Right atrium auricular region (tissue), 2 donors: ENCODE measurements at regions not wholly inside any gene's neighbourhood (a gene's known extent, or its start where the extent isn't known, plus 50 kb on each side); places are given as distances from the start of the nearest gene placed in this dataset.

Experiments
- DNase-seq: peaks from one replicate; pipeline ENCODE4 v3.0.0-alpha.2; 2019; ENCODE audit warnings: low spot score
- H3K27ac ChIP-seq, 2 donors: fragments of 200-600 bp; sonication (generic); 1 replicate in 1 of 2; 2 replicates in 1 of 2; pipeline ENCODE4 v1.5.1; 2016 to 2019
- H3K27me3 ChIP-seq, 2 donors: fragments of 200-600 bp; sonication (generic); one replicate each; pipeline versions ENCODE4 v1.5.1 to v1.6.0; 2017 to 2019
- H3K36me3 ChIP-seq: fragments of 200-600 bp; sonication (generic); one replicate; pipeline ENCODE4 v1.5.1; 2016
- H3K4me1 ChIP-seq, 2 donors: fragments of 200-600 bp; sonication (generic); one replicate each; pipeline versions ENCODE4 v1.5.1 to v1.6.0; 2017 to 2019
- H3K4me3 ChIP-seq, 2 donors: fragments of 200-600 bp; sonication (generic); 1 replicate in 1 of 2; 2 replicates in 1 of 2; pipeline ENCODE4 v1.5.1; 2017 to 2019; ENCODE audit warnings: mild to moderate bottlenecking in 1 of 2, moderate library complexity in 1 of 2
- H3K9me3 ChIP-seq, 2 donors: fragments of 200-600 bp; sonication (generic); one replicate each; pipeline ENCODE4 v1.5.1; 2019
- TF ChIP-seq, protein P1 (sequence below), 2 donors: fragments of 200-600 bp; sonication (generic); IDR thresholded peaks; one replicate each; pipeline ENCODE4 v1.5.1; 2019; ENCODE audit warnings: antibody characterized with exemption in 2 of 2

DNA sequence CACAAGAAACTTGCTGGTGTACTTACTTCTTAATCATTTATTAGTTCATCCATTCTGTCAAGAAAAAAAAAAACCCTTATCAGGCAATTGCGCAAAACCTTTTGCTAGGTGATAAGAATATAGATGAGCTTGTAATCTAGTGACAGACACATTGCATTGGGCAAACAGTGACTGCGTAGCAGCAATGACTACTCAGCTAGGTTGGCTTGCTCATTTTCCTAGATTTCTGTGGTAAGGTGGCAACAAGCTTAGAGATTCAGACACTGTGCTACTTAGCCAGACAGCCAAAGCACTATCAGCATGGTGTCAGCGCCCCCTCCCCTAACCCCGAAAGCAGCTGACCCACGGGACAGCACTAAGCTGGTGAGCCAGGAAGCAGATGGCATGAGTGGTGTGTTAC lies 203.1 kb downstream of the BARHL2 start:
- DNase-seq, result no peak
- TF ChIP-seq, protein P1, sequence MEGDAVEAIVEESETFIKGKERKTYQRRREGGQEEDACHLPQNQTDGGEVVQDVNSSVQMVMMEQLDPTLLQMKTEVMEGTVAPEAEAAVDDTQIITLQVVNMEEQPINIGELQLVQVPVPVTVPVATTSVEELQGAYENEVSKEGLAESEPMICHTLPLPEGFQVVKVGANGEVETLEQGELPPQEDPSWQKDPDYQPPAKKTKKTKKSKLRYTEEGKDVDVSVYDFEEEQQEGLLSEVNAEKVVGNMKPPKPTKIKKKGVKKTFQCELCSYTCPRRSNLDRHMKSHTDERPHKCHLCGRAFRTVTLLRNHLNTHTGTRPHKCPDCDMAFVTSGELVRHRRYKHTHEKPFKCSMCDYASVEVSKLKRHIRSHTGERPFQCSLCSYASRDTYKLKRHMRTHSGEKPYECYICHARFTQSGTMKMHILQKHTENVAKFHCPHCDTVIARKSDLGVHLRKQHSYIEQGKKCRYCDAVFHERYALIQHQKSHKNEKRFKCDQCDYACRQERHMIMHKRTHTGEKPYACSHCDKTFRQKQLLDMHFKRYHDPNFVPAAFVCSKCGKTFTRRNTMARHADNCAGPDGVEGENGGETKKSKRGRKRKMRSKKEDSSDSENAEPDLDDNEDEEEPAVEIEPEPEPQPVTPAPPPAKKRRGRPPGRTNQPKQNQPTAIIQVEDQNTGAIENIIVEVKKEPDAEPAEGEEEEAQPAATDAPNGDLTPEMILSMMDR (IDR thresholded peaks at IDR 0.05), result no peak
- H3K4me1 ChIP-seq, result no peaks in the 10 kb centered on the region

DNA sequence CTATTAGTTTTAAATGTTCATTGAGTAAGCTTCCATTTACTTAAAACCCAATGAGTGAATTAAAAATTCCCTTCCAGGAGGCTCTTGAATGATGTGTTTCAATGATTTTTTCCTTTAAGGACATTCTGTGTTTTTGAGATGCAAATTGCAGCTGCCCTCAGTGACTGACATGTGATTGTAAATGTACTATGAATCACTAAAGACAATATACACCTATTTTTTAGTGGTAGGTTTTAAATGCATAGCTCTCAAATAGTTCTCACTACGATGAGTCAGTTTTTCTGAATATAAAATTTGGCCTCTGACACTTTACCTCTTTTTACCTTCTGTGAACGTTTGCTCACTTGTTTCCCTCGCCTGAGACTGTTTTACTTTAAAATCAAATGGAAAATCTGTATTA lies 204.7 kb downstream of the BARHL2 start:
- Histone ChIP-seq H3K27ac (no peak overlapping the region), H3K9me3 (no peaks in the 10 kb centered on the region), H3K4me1 (no peaks in the 10 kb centered on the region), H3K36me3 (no peaks in the 10 kb centered on the region), H3K4me3 (no peak overlapping the region), H3K27me3 (no peaks in the 10 kb centered on the region)
- TF ChIP-seq, protein P1 (IDR thresholded peaks at IDR 0.05), result no peak
- no peak for DNase-seq

More for the DNA sequence above, 203.1 kb downstream of the BARHL2 start:
- Histone ChIP-seq H3K9me3 (peaks cover 0 to 14% of the 10 kb centered on the region in 2 donors), H3K36me3 (no peaks in the 10 kb centered on the region), H3K27ac (no peak overlapping the region), H3K27me3 (no peaks in the 10 kb centered on the region), H3K4me3 (no peak overlapping the region)

DNA sequence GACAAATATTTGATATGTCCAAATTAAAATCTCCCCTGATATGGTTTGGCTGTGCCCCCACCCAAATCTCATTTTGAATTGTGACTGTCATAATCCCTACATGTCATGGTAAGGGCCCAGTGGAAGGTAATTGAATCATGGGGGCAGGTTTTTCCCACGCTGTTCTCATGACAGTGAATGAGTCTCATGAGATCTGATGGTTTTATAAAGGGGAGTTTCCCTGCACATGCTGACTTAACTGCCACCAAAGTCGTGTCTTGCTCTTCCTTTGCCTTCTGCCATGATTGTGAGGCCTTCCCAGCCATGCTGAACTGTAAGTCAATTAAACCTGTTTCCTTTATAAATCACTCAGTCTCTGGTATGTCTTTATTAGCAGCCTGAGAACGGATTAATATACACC lies 207.0 kb downstream of the BARHL2 start:
- TF ChIP-seq, protein P1 (IDR thresholded peaks at IDR 0.05), result no peak

DNA sequence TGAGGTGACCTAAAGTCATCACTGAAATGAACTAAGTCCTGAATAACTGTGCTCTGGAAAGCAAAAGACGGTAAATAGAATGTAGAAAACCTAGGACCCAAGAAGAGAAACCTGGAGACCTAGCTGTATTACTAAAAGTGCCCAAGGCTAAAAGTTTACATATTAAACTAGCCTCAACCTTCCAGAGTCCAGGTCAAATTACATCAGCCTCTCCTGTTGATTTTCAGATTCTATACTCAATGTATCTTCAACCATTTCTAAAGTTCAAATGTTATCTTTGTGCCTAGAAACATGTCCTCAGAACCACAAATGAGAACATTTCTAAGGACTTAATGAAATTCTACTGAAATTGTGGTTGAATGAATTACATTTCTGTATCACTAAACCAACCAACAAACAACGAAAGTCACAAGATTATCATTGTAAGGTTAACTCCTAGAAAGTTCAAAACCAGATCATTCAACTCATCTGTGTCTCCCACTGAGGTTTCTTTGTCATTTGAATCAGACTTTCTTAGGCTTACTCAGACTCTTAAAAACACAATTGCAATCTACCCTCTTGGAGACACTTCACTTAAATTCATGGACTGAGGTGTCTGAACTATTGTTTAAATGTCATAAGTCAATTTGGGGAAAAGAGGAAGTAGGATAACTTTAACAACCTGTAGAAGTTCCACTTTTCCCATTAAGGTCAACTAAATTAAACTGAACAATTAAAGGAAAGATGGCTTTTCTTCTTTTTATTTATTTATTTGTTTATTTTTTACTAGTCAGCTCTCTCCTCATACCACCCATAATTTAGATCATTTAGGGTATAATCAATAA lies 207.7 kb downstream of the BARHL2 start:
- no peak for DNase-seq
- Histone ChIP-seq H3K27ac (no peak overlapping the region), H3K27me3 (no peaks in the 10 kb centered on the region), H3K36me3 (no peaks in the 10 kb centered on the region), H3K9me3 (no peaks in the 10 kb centered on the region), H3K4me3 (no peak overlapping the region), H3K4me1 (no peaks in the 10 kb centered on the region)
- TF ChIP-seq, protein P1 (IDR thresholded peaks at IDR 0.05), result no peak

More for the DNA sequence above, 207.0 kb downstream of the BARHL2 start:
- Histone ChIP-seq H3K36me3 (no peaks in the 10 kb centered on the region), H3K27me3 (no peaks in the 10 kb centered on the region), H3K4me3 (no peak overlapping the region), H3K9me3 (no peaks in the 10 kb centered on the region), H3K27ac (no peak overlapping the region), H3K4me1 (no peaks in the 10 kb centered on the region)
- DNase-seq, result no peak

DNA sequence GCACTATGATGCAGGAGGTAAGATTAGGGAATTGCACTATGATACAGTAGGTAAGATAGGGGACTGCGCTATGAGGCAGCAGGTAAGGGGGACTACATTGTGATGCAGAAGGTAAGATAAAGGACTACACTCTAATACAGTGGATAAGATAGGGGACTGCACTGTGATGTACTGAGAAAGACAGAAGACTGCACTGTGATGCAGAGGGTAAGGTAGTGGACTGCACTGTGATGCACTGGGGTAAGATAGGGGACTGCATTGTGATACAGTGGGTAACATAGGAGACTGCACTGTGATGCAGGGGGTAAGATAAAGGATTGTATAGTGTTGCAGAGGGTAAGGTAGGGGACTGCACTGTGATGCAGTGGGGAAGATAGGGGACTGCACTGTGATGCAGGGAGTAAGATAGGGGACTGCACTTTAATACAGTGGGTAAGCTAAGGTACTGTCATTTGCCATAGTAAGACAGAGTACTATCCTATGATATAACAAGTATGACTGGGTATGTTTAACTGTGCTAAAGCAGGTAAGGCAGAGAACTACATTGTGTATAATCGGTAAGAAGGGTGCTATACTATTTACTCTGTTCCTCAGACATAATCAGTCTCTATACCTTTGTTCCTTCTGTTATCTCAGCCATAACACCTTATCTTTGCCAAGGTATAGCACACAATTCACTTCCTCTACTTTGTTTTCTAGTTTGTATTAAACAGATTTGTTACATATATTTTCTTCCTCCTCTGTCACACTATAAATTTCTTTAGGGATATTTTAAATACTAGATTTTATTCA lies 208.5 kb downstream of the BARHL2 start:
- no peak for DNase-seq
- H3K4me1 ChIP-seq, result no peaks in the 10 kb centered on the region
- H3K9me3 ChIP-seq, result no peaks in the 10 kb centered on the region
- H3K4me3 ChIP-seq, result no peak overlapping the region
- no peaks in the 10 kb centered on the region for H3K36me3 ChIP-seq
- TF ChIP-seq, protein P1 (IDR thresholded peaks at IDR 0.05), result no peak
- no peak overlapping the region for H3K27ac ChIP-seq
- H3K27me3 ChIP-seq, result no peaks in the 10 kb centered on the region
